Activated CD4-positive, alpha-beta memory T cell treated with anti-CD3 and anti-CD28 coated beads for 36 hours (primary cell): ENCODE measurements at regions not wholly inside any gene's neighbourhood (a gene's known extent, or its start where the extent isn't known, plus 50 kb on each side); places are given as distances from the start of the nearest gene placed in this dataset.

ENCODE experiments used
- CTCF ChIA-PET: fragments of 350-600 bp; sonication (Branson Sonifier 250); formaldehyde crosslinking; loops from one replicate; lab custom pipeline; 2021; ENCODE audit warnings: antibody characterized with exemption, inconsistent platforms; lab: Charles Lee
- POLR2A ChIA-PET: fragments of 350-600 bp; sonication (Branson Sonifier 250); formaldehyde crosslinking; loops from one replicate; lab custom pipeline; 2021; ENCODE audit warnings: antibody characterized with exemption; lab: Charles Lee
- DNase-seq: peaks from one replicate; pipeline ENCODE4 v3.0.0-alpha.2; 2020
- H3K27ac Mint-ChIP-seq: one replicate; pipeline ENCODE4 v1.8.0; 2021; ENCODE audit warnings: mixed read lengths
- H3K27me3 Mint-ChIP-seq: one replicate; pipeline ENCODE4 v1.8.0; 2021; ENCODE audit warnings: mixed read lengths
- H3K36me3 Mint-ChIP-seq: one replicate; pipeline ENCODE4 v1.8.0; 2021; ENCODE audit warnings: mixed read lengths
- H3K4me1 Mint-ChIP-seq: one replicate; pipeline ENCODE4 v1.8.0; 2021; ENCODE audit warnings: low read depth, mixed read lengths
- H3K4me3 Mint-ChIP-seq: one replicate; pipeline ENCODE4 v1.8.0; 2021; ENCODE audit warnings: mild to moderate bottlenecking, mixed read lengths
- H3K9me3 Mint-ChIP-seq: one replicate; pipeline ENCODE4 v1.8.0; 2021; ENCODE audit warnings: mixed read lengths
- intact Hi-C: fragments of 100-400 bp; cut with micrococcal nuclease; formaldehyde crosslinking; loops from one replicate; pipeline ENCODE4 v1.15.1; 2023

DNA sequence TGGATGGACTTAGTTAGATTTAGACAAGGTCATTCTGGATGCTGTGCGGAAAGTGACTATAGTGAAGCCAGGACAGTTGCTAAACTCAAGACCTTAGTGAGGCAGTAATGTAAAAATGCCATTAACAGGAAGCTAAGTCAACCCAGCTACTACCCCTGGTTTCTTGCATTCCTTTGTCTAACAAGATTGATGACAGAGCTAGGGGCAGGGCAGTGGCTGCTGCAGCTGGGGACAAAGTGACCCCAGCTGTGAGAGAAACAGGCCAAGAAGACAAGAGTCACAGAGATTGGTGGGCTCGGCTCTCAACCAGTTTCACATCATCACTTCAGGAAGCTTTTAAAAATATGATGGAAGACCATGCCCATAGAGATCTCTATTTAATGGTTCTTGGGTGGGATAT is 110.4 kb upstream of the POU2AF2 start:
- DNase-seq, result no peak
- Mint-ChIP-seq H3K36me3 (no peaks in the 10 kb centered on the region), H3K27ac (no peak overlapping the region), H3K4me3 (no peak overlapping the region), H3K9me3 (peaks cover 2% of the 10 kb centered on the region), H3K4me1 (no peaks in the 10 kb centered on the region), H3K27me3 (peaks cover 9% of the 10 kb centered on the region)
- ChIA-PET POLR2A (no interaction called here), CTCF (no interaction called here)
- intact Hi-C loops, result no loop called here

DNA sequence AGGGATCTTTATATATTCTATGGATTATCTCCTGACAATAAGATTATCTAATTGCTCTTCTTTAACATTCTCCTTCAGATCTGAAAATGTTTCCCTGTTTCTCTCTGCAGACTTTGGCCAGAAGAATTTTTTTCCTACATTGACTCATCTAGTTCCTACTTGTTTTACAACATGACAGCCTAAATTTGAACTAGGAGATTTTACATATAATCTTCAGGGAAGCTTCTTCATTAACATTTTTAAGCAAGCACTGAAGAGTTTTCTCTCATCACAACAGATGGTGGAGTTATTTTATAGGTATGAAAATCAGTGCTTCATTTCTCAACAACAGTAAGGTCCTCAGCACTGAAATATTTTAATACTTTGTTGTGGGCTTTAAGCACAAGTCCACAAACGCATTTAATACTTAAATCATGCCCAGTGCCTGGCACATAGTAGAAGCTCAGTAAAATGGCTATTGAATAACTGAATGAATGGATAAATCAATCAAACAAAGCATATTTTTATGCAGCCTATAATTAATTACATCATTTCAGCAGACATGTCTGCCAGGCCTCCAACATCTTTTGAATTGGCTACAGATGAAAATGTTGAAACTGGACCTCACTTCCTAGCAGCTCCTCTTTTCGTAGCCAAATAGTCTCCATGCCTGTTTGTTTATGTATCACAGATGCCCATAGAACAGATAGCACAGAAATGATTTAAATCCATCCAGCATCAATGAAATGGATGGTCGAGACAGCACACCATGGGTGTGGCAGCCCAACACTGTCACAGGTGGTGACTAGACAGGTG is 117.3 kb upstream of the POU2AF2 start:
- no peak overlapping the region for H3K27ac Mint-ChIP-seq
- CTCF ChIA-PET, result no interaction called here
- H3K4me3 Mint-ChIP-seq, result no peak overlapping the region
- H3K9me3 Mint-ChIP-seq, result peaks cover 2% of the 10 kb centered on the region
- no peaks in the 10 kb centered on the region for H3K36me3 Mint-ChIP-seq
- no peak for DNase-seq
- H3K4me1 Mint-ChIP-seq, result no peaks in the 10 kb centered on the region
- H3K27me3 Mint-ChIP-seq, result peaks cover 1% of the 10 kb centered on the region
- intact Hi-C loops, result no loop called here
- POLR2A ChIA-PET, result no interaction called here

DNA sequence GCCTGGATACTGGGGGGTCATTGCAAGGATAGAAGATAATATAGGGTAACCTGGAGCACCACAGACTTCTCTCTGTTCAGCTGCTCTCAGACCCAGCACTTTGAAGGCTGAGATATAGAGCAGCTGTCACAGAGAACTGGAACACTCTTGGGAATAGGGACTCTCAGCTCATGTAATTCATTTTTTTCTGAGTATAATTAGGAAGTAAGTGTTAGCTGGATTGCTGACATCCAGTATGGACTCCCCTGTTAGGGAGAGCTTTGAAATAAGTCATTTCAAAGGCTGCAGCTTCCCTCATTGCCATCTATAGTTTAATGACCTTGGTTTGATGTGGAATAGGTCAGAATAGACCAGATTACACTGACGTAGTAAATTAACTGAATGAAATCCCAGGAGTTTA is 120.8 kb upstream of the POU2AF2 start:
- H3K9me3 Mint-ChIP-seq, result no peaks in the 10 kb centered on the region
- no peak for DNase-seq
- ChIA-PET CTCF (interaction anchor here (1.6 kb wide), 1 partner anchor 12 kb away, joined by 4 read pairs; no protein-coding TSS in a partner anchor), POLR2A (no interaction called here)
- H3K36me3 Mint-ChIP-seq, result no peaks in the 10 kb centered on the region
- no peak overlapping the region for H3K27ac Mint-ChIP-seq
- no peaks in the 10 kb centered on the region for H3K4me1 Mint-ChIP-seq
- H3K27me3 Mint-ChIP-seq, result peaks cover 1% of the 10 kb centered on the region
- intact Hi-C loops, result no loop called here
- H3K4me3 Mint-ChIP-seq, result no peak overlapping the region

- H3K27me3 Mint-ChIP-seq, result peaks cover 3% of the 10 kb centered on the region
- no peaks in the 10 kb centered on the region for H3K9me3 Mint-ChIP-seq
- DNase-seq, result no peak
- no peaks in the 10 kb centered on the region for H3K4me1 Mint-ChIP-seq
- intact Hi-C loops, result no loop called here
- no peak overlapping the region for H3K4me3 Mint-ChIP-seq
- CTCF ChIA-PET, result interaction anchor here (1.6 kb wide), 1 partner anchor 11 kb away, joined by 4 read pairs; no protein-coding TSS in a partner anchor
- POLR2A ChIA-PET, result no interaction called here
- no peak overlapping the region for H3K27ac Mint-ChIP-seq
- no peaks in the 10 kb centered on the region for H3K36me3 Mint-ChIP-seq
Observed at GRCh38 chr11:111123463-111124398, 121.8 kb upstream of the POU2AF2 start.

DNA sequence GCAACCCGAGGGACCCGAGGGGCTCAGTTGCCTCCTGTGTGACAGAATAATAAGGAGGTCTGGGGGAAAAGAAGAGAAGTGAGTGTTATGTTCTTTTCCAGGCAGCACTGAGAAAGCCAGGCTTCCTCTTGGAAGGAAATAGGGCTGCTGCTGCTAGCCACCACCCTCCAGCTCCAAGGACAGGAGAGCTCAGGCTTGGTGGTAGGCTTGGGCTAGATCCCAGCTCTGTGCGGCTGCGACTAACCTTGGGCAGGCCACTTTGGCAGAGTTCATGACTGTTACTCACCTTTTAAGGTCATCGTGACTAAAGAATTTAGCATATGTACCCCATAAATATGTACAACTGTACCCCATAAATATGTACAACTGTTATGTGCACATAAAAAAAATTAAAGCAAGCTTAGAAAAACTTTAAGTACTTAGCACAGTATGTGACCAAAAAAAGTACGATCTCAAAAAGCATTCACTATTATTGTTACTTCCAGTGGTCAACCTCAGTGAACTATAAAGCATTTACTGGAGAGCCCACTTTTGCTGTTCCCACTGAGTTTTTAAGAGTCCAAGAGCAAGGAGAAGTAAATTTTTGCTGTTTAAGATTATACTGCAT is 124.7 kb upstream of the POU2AF2 start:
- ChIA-PET POLR2A (no interaction called here), CTCF (no interaction called here)
- no peaks in the 10 kb centered on the region for H3K9me3 Mint-ChIP-seq
- intact Hi-C loops, result no loop called here
- H3K27me3 Mint-ChIP-seq, result peaks cover 2% of the 10 kb centered on the region
- DNase-seq, result no peak
- no peaks in the 10 kb centered on the region for H3K36me3 Mint-ChIP-seq
- H3K27ac Mint-ChIP-seq, result no peak overlapping the region
- no peak overlapping the region for H3K4me3 Mint-ChIP-seq
- no peaks in the 10 kb centered on the region for H3K4me1 Mint-ChIP-seq

GRCh38 chr11:111120161-111120560 is 125.4 kb upstream of the POU2AF2 start:
- Mint-ChIP-seq H3K27ac (no peak overlapping the region), H3K27me3 (peaks cover 2% of the 10 kb centered on the region), H3K4me1 (no peaks in the 10 kb centered on the region), H3K36me3 (no peaks in the 10 kb centered on the region), H3K4me3 (no peak overlapping the region), H3K9me3 (no peaks in the 10 kb centered on the region)
- no peak for DNase-seq
- POLR2A ChIA-PET, result no interaction called here
- intact Hi-C loops, result no loop called here
- CTCF ChIA-PET, result no interaction called here

- H3K4me1 Mint-ChIP-seq, result no peaks in the 10 kb centered on the region
- no peak overlapping the region for H3K4me3 Mint-ChIP-seq
- H3K27ac Mint-ChIP-seq, result no peak overlapping the region
- intact Hi-C loops, result no loop called here
- ChIA-PET CTCF (no interaction called here), POLR2A (no interaction called here)
- peaks cover 2% of the 10 kb centered on the region for H3K27me3 Mint-ChIP-seq
- no peaks in the 10 kb centered on the region for H3K9me3 Mint-ChIP-seq
- no peaks in the 10 kb centered on the region for H3K36me3 Mint-ChIP-seq
- no peak for DNase-seq
Observed at GRCh38 chr11:111119751-111120150, 125.8 kb upstream of the POU2AF2 start.

DNA sequence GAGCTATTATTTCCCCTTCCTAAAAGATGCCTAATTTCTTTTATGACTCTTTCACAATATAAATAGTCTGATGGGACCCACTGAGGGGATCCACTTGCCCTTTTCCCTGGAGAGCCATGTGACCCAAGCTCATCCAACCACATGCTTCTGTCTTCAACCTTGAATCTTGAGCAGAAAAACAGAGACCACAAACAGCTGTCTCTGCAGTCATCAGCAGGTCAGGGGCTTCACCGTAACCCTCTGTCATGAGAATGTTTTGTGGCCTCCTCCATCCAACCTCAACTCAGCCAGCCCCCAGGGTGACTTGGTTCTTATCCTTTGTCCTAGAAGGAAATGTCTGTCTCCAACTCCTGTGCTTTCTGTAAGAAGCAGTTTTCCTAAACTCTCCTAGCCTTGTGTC is 129.6 kb upstream of the POU2AF2 start:
- intact Hi-C loops, result no loop called here
- CTCF ChIA-PET, result no interaction called here
- no peaks in the 10 kb centered on the region for H3K9me3 Mint-ChIP-seq
- no peaks in the 10 kb centered on the region for H3K36me3 Mint-ChIP-seq
- H3K27ac Mint-ChIP-seq, result no peak overlapping the region
- POLR2A ChIA-PET, result no interaction called here
- H3K4me1 Mint-ChIP-seq, result no peaks in the 10 kb centered on the region
- no peak overlapping the region for H3K4me3 Mint-ChIP-seq
- no peak for DNase-seq
- peaks cover 4% of the 10 kb centered on the region for H3K27me3 Mint-ChIP-seq

GRCh38 chr11:111114091-111114490 is 131.4 kb upstream of the POU2AF2 start:
- Mint-ChIP-seq H3K4me3 (no peak overlapping the region), H3K9me3 (no peaks in the 10 kb centered on the region), H3K27ac (no peak overlapping the region), H3K36me3 (no peaks in the 10 kb centered on the region), H3K27me3 (peaks cover 2% of the 10 kb centered on the region), H3K4me1 (no peaks in the 10 kb centered on the region)
- intact Hi-C loops, result no loop called here
- no peak for DNase-seq
- ChIA-PET CTCF (no interaction called here), POLR2A (no interaction called here)

GRCh38 chr11:111112614-111113013 is 132.9 kb upstream of the POU2AF2 start:
- no peak for DNase-seq
- POLR2A ChIA-PET, result no interaction called here
- no peaks in the 10 kb centered on the region for H3K9me3 Mint-ChIP-seq
- no peaks in the 10 kb centered on the region for H3K36me3 Mint-ChIP-seq
- no peak overlapping the region for H3K4me3 Mint-ChIP-seq
- H3K27ac Mint-ChIP-seq, result no peak overlapping the region
- intact Hi-C loops, result no loop called here
- no peaks in the 10 kb centered on the region for H3K4me1 Mint-ChIP-seq
- peaks cover 2% of the 10 kb centered on the region for H3K27me3 Mint-ChIP-seq
- CTCF ChIA-PET, result interaction anchor here (0.9 kb wide), 1 partner anchor 12 kb away, joined by 4 read pairs; no protein-coding TSS in a partner anchor

GRCh38 chr11:111107501-111107900 is 138.0 kb upstream of the POU2AF2 start:
- POLR2A ChIA-PET, result no interaction called here
- Mint-ChIP-seq H3K4me3 (no peak overlapping the region), H3K27ac (no peak overlapping the region), H3K27me3 (peaks cover 5% of the 10 kb centered on the region), H3K9me3 (no peaks in the 10 kb centered on the region), H3K36me3 (no peaks in the 10 kb centered on the region), H3K4me1 (no peaks in the 10 kb centered on the region)
- no peak for DNase-seq
- intact Hi-C loops, result no loop called here
- CTCF ChIA-PET, result no interaction called here

DNA sequence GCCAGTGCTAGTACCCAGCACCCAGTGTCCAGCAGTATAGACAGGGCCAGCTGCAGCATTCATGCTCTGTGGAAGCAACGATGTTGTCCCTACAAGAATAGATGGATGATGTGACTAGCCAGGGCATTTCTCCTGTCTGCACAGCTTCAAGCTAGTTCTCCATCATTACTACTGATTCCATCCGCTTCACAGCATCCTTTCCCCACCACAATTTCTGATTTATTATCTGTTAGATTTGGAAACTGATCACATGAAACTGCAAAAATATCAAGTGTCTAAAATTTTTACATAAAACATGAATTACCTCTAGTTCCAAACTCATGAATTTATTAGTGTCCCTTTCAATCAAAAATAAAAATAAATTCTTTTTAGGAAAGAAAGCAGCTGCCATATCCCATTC is 138.9 kb upstream of the POU2AF2 start:
- CTCF ChIA-PET, result no interaction called here

More for the DNA sequence above, 138.9 kb upstream of the POU2AF2 start:
- H3K27ac Mint-ChIP-seq, result no peak overlapping the region
- no peak overlapping the region for H3K4me3 Mint-ChIP-seq
- H3K9me3 Mint-ChIP-seq, result no peaks in the 10 kb centered on the region
- intact Hi-C loops, result no loop called here
- H3K4me1 Mint-ChIP-seq, result no peaks in the 10 kb centered on the region
- peaks cover 5% of the 10 kb centered on the region for H3K27me3 Mint-ChIP-seq
- DNase-seq, result no peak
- POLR2A ChIA-PET, result no interaction called here
- no peaks in the 10 kb centered on the region for H3K36me3 Mint-ChIP-seq
